CD8-positive, alpha-beta memory T cell (primary cell): ENCODE measurements at regions not wholly inside any gene's neighbourhood (a gene's known extent, or its start where the extent isn't known, plus 50 kb on each side); places are given as distances from the start of the nearest gene placed in this dataset.

Source experiments
- CTCF ChIA-PET: fragments of 350-600 bp; sonication (Branson Sonifier 250); formaldehyde crosslinking; loops from one replicate; lab custom pipeline; 2021; ENCODE audit warnings: antibody characterized with exemption; lab: Charles Lee
- POLR2A ChIA-PET: fragments of 350-600 bp; sonication (Branson Sonifier 250); formaldehyde crosslinking; loops from one replicate; lab custom pipeline; 2021; ENCODE audit warnings: antibody characterized with exemption; lab: Charles Lee
- DNase-seq, 5 donors: peaks; one replicate each; pipeline versions ENCODE4 v3.0.0 to v3.0.0-alpha.2; 2020 to 2022; ENCODE audit warnings: mixed read lengths in 1 of 5
- H3K27ac ChIP-seq: one replicate; pipeline ENCODE4 v1.7.0; 2013; ENCODE audit warnings: low read depth, mild to moderate bottlenecking, low read length, moderate library complexity
- H3K27me3 ChIP-seq: 2 replicates; pipeline ENCODE4 v1.7.0; 2013; ENCODE audit warnings: low read length, mild to moderate bottlenecking; ENCODE audit not compliant: insufficient read depth, poor library complexity, severe bottlenecking
- H3K36me3 ChIP-seq: 2 replicates; pipeline ENCODE4 v1.7.0; 2013; ENCODE audit warnings: mild to moderate bottlenecking, low read length, moderate library complexity; ENCODE audit not compliant: insufficient read depth
- H3K4me1 ChIP-seq: 2 replicates; pipeline ENCODE4 v1.7.0; 2013; ENCODE audit warnings: mild to moderate bottlenecking, low read length, moderate library complexity; ENCODE audit not compliant: insufficient read depth
- H3K4me3 ChIP-seq: 2 replicates; pipeline ENCODE4 v1.7.0; 2013; ENCODE audit warnings: mild to moderate bottlenecking, low read length
- H3K9me3 ChIP-seq: 2 replicates; pipeline ENCODE4 v1.7.0; 2013; ENCODE audit warnings: mild to moderate bottlenecking, low read length
- H3K27ac Mint-ChIP-seq, 8 donors: one replicate each; pipeline ENCODE4 v1.8.0; 2020 to 2021; ENCODE audit warnings: mixed read lengths in 8 of 8, mild to moderate bottlenecking in 6 of 8, inconsistent platforms in 3 of 8, moderate library complexity in 3 of 8
- H3K27me3 Mint-ChIP-seq, 2 donors: one replicate each; pipeline ENCODE4 v1.8.0; 2020 to 2021; ENCODE audit warnings: mixed read lengths in 2 of 2, mild to moderate bottlenecking in 1 of 2, moderate library complexity in 1 of 2
- H3K36me3 Mint-ChIP-seq, 3 donors: one replicate each; pipeline ENCODE4 v1.8.0; 2020 to 2021; ENCODE audit warnings: mixed read lengths in 3 of 3, inconsistent platforms in 1 of 3, mild to moderate bottlenecking in 1 of 3
- H3K4me1 Mint-ChIP-seq, 3 donors: one replicate each; pipeline ENCODE4 v1.8.0; 2020 to 2021; ENCODE audit warnings: mixed read lengths in 3 of 3, inconsistent platforms in 1 of 3, mild to moderate bottlenecking in 1 of 3
- H3K4me3 Mint-ChIP-seq, 7 donors: one replicate each; pipeline ENCODE4 v1.8.0; 2020 to 2021; ENCODE audit warnings: mixed read lengths in 7 of 7, mild to moderate bottlenecking in 6 of 7, moderate library complexity in 4 of 7, inconsistent platforms in 2 of 7
- H3K9me3 Mint-ChIP-seq, 5 donors: one replicate each; pipeline ENCODE4 v1.8.0; 2020 to 2022; ENCODE audit warnings: mixed read lengths in 5 of 5, mild to moderate bottlenecking in 3 of 5, moderate library complexity in 2 of 5, inconsistent platforms in 1 of 5

GRCh38 chr13:79681069-79681468, 200.1 kb downstream of the NDFIP2 start:
- DNase-seq, result no peak
- ChIA-PET CTCF (no interaction called here), POLR2A (no interaction called here)
- H3K27me3 ChIP-seq, result no peaks in the 10 kb centered on the region
- H3K4me3 ChIP-seq, result no peak overlapping the region
- H3K4me1 ChIP-seq, result no peaks in the 10 kb centered on the region
- H3K4me3 Mint-ChIP-seq, result no peak overlapping the region
- no peak overlapping the region for H3K27ac Mint-ChIP-seq
- no peaks in the 10 kb centered on the region for H3K9me3 ChIP-seq
- H3K4me1 Mint-ChIP-seq, result no peaks in the 10 kb centered on the region
- H3K27me3 Mint-ChIP-seq, result peaks cover 2 to 4% of the 10 kb centered on the region in 2 donors
- H3K9me3 Mint-ChIP-seq, result peaks cover 0 to 5% (median 0%) of the 10 kb centered on the region in 5 donors
- H3K36me3 ChIP-seq, result no peaks in the 10 kb centered on the region
- peaks cover 0 to 3% (median 0%) of the 10 kb centered on the region in 3 donors for H3K36me3 Mint-ChIP-seq
- no peak overlapping the region for H3K27ac ChIP-seq

GRCh38 chr13:79680485-79680884, 199.5 kb downstream of the NDFIP2 start:
- ChIA-PET POLR2A (no interaction called here), CTCF (no interaction called here)
- H3K27ac ChIP-seq, result no peak overlapping the region

GRCh38 chr13:79679334-79679733, 198.4 kb downstream of the NDFIP2 start:
- Mint-ChIP-seq H3K4me3 (no peak overlapping the region), H3K27me3 (peaks cover 2 to 4% of the 10 kb centered on the region in 2 donors), H3K27ac (no peak overlapping the region), H3K9me3 (peaks cover 0 to 5% (median 0%) of the 10 kb centered on the region in 5 donors), H3K4me1 (no peaks in the 10 kb centered on the region), H3K36me3 (peaks cover 0 to 3% (median 0%) of the 10 kb centered on the region in 3 donors)
- H3K36me3 ChIP-seq, result no peaks in the 10 kb centered on the region
- ChIA-PET CTCF (interaction anchor here (0.9 kb wide), 1 partner anchor 10 kb away, joined by 3 read pairs; no protein-coding TSS in a partner anchor), POLR2A (no interaction called here)
- no peaks in the 10 kb centered on the region for H3K9me3 ChIP-seq
- H3K4me3 ChIP-seq, result no peak overlapping the region
- H3K27ac ChIP-seq, result no peak overlapping the region
- H3K27me3 ChIP-seq, result no peaks in the 10 kb centered on the region
- no peak for DNase-seq
- no peaks in the 10 kb centered on the region for H3K4me1 ChIP-seq

More at GRCh38 chr13:79680485-79680884, 199.5 kb downstream of the NDFIP2 start:
- no peaks in the 10 kb centered on the region for H3K4me1 Mint-ChIP-seq
- Histone ChIP-seq H3K4me3 (no peak overlapping the region), H3K27me3 (no peaks in the 10 kb centered on the region), H3K36me3 (no peaks in the 10 kb centered on the region), H3K4me1 (no peaks in the 10 kb centered on the region), H3K9me3 (no peaks in the 10 kb centered on the region)
- peaks cover 0 to 5% (median 0%) of the 10 kb centered on the region in 5 donors for H3K9me3 Mint-ChIP-seq
- peaks cover 0 to 3% (median 0%) of the 10 kb centered on the region in 3 donors for H3K36me3 Mint-ChIP-seq
- no peak overlapping the region for H3K4me3 Mint-ChIP-seq
- H3K27ac Mint-ChIP-seq, result no peak overlapping the region
- DNase-seq, result no peak
- peaks cover 2 to 4% of the 10 kb centered on the region in 2 donors for H3K27me3 Mint-ChIP-seq

GRCh38 chr13:79678100-79678499, 197.1 kb downstream of the NDFIP2 start:
- Mint-ChIP-seq H3K36me3 (no peaks in the 10 kb centered on the region), H3K9me3 (peaks cover 0 to 5% (median 0%) of the 10 kb centered on the region in 5 donors), H3K27ac (no peak overlapping the region), H3K27me3 (peaks cover 2 to 4% of the 10 kb centered on the region in 2 donors), H3K4me3 (no peak overlapping the region), H3K4me1 (no peaks in the 10 kb centered on the region)
- H3K27ac ChIP-seq, result no peak overlapping the region
- H3K9me3 ChIP-seq, result no peaks in the 10 kb centered on the region
- DNase-seq, result no peak
- H3K4me1 ChIP-seq, result no peaks in the 10 kb centered on the region
- ChIA-PET CTCF (no interaction called here), POLR2A (no interaction called here)
- no peak overlapping the region for H3K4me3 ChIP-seq
- H3K36me3 ChIP-seq, result no peaks in the 10 kb centered on the region
- H3K27me3 ChIP-seq, result no peaks in the 10 kb centered on the region

GRCh38 chr13:79675931-79676660, 195.1 kb downstream of the NDFIP2 start:
- H3K4me1 ChIP-seq, result no peaks in the 10 kb centered on the region
- peak overlapping the region in 1 of 8 donors; percentile 76 for H3K27ac Mint-ChIP-seq
- ChIA-PET POLR2A (no interaction called here), CTCF (no interaction called here)
- H3K36me3 Mint-ChIP-seq, result no peaks in the 10 kb centered on the region
- no peaks in the 10 kb centered on the region for H3K36me3 ChIP-seq
- H3K27ac ChIP-seq, result no peak overlapping the region
- H3K4me3 Mint-ChIP-seq, result no peak overlapping the region
- H3K27me3 ChIP-seq, result no peaks in the 10 kb centered on the region
- DNase-seq, result no peak
- H3K4me1 Mint-ChIP-seq, result no peaks in the 10 kb centered on the region
- peaks cover 2 to 4% of the 10 kb centered on the region in 2 donors for H3K27me3 Mint-ChIP-seq
- no peak overlapping the region for H3K4me3 ChIP-seq
- no peaks in the 10 kb centered on the region for H3K9me3 ChIP-seq
- peaks cover 0 to 3% (median 0%) of the 10 kb centered on the region in 5 donors for H3K9me3 Mint-ChIP-seq

- Mint-ChIP-seq H3K9me3 (peaks cover 0 to 3% (median 0%) of the 10 kb centered on the region in 5 donors), H3K27me3 (peaks cover 0 to 5% of the 10 kb centered on the region in 2 donors), H3K4me3 (no peak overlapping the region), H3K27ac (no peak overlapping the region), H3K4me1 (no peaks in the 10 kb centered on the region), H3K36me3 (no peaks in the 10 kb centered on the region)
- ChIA-PET CTCF (no interaction called here), POLR2A (no interaction called here)
- H3K9me3 ChIP-seq, result no peaks in the 10 kb centered on the region
- no peaks in the 10 kb centered on the region for H3K27me3 ChIP-seq
- H3K27ac ChIP-seq, result no peak overlapping the region
- H3K4me1 ChIP-seq, result no peaks in the 10 kb centered on the region
- H3K4me3 ChIP-seq, result no peak overlapping the region
- H3K36me3 ChIP-seq, result no peaks in the 10 kb centered on the region
- DNase-seq, result no peak
These were observed 194.0 kb downstream of the NDFIP2 start for GRCh38 chr13:79674765-79675515.

- no peak for DNase-seq
- no peaks in the 10 kb centered on the region for H3K36me3 Mint-ChIP-seq
- Histone ChIP-seq H3K36me3 (no peaks in the 10 kb centered on the region), H3K4me1 (no peaks in the 10 kb centered on the region), H3K9me3 (no peaks in the 10 kb centered on the region), H3K27me3 (no peaks in the 10 kb centered on the region), H3K27ac (no peak overlapping the region), H3K4me3 (no peak overlapping the region)
- H3K27me3 Mint-ChIP-seq, result peaks cover 0 to 4% of the 10 kb centered on the region in 2 donors
- H3K4me3 Mint-ChIP-seq, result no peak overlapping the region
- H3K9me3 Mint-ChIP-seq, result peaks cover 0 to 3% (median 0%) of the 10 kb centered on the region in 5 donors
- POLR2A ChIA-PET, result no interaction called here
- no peak overlapping the region for H3K27ac Mint-ChIP-seq
- H3K4me1 Mint-ChIP-seq, result no peaks in the 10 kb centered on the region
- CTCF ChIA-PET, result no interaction called here
These were observed 193.0 kb downstream of the NDFIP2 start for GRCh38 chr13:79673993-79674377.

GRCh38 chr13:79673310-79673992, 192.5 kb downstream of the NDFIP2 start:
- no peaks in the 10 kb centered on the region for H3K36me3 Mint-ChIP-seq
- H3K4me3 Mint-ChIP-seq, result no peak overlapping the region
- Histone ChIP-seq H3K4me3 (no peak overlapping the region), H3K9me3 (no peaks in the 10 kb centered on the region), H3K4me1 (no peaks in the 10 kb centered on the region), H3K27me3 (no peaks in the 10 kb centered on the region), H3K27ac (no peak overlapping the region), H3K36me3 (no peaks in the 10 kb centered on the region)
- no peaks in the 10 kb centered on the region for H3K4me1 Mint-ChIP-seq
- H3K9me3 Mint-ChIP-seq, result peaks cover 0 to 3% (median 0%) of the 10 kb centered on the region in 5 donors
- POLR2A ChIA-PET, result no interaction called here
- DNase-seq, result no peak
- CTCF ChIA-PET, result no interaction called here
- no peak overlapping the region for H3K27ac Mint-ChIP-seq
- peaks cover 2 to 4% of the 10 kb centered on the region in 2 donors for H3K27me3 Mint-ChIP-seq
